ENCODE measurements at regions not wholly inside any gene's neighbourhood (a gene's known extent, or its start where the extent isn't known, plus 50 kb on each side); places are given as distances from the start of the nearest gene placed in this dataset.

- H2BK5ac ChIP-seq (ENCODE audit: low read depth, low read length, poor library complexity), result no peak overlapping the region
- H3K4me3 ChIP-seq (ENCODE audit: low read depth, low read length), result no peak overlapping the region
- H3K18ac ChIP-seq (ENCODE audit: low read length), result no peak overlapping the region
- no peak overlapping the region for H3K23ac ChIP-seq (ENCODE audit: low read length)
- H3K36me3 ChIP-seq (ENCODE audit: control insufficient read depth in 1 of 2, insufficient read depth in 2 of 2, low read length in 2 of 2), result no peaks in the 10 kb centered on the region
- H2AFZ ChIP-seq (ENCODE audit: insufficient read depth, low read length, poor library complexity), result no peak overlapping the region
- H3K27ac ChIP-seq (ENCODE audit: low read depth, low read length), result no peak overlapping the region
- WGBS (ENCODE audit: extremely low coverage, insufficient coverage, insufficient read length), result no CpG with 5 or more reads among the region's 3 CpGs
- no peak overlapping the region for H4K12ac ChIP-seq (ENCODE audit: low read depth, low read length)
- H3K79me2 ChIP-seq (ENCODE audit: control insufficient read depth, insufficient read depth, low read length, poor library complexity), result no peaks in the 10 kb centered on the region
- no peaks in the 10 kb centered on the region for H3K27me3 ChIP-seq (ENCODE audit: insufficient read depth, low read length)
- no peak overlapping the region for H3K4me2 ChIP-seq (ENCODE audit: low read length)
- no peak overlapping the region for H3K14ac ChIP-seq (ENCODE audit: low read length)
- H2AK5ac ChIP-seq (ENCODE audit: low read length), result no peak overlapping the region
- H2BK12ac ChIP-seq (ENCODE audit: low read length), result no peak overlapping the region
- H4K91ac ChIP-seq (ENCODE audit: low read depth, low read length), result no peak overlapping the region
- H3K9ac ChIP-seq (ENCODE audit: low read length), result no peak overlapping the region
- H3K9me3 ChIP-seq (ENCODE audit: insufficient read depth, low read depth, low read length), result no peaks in the 10 kb centered on the region
- no peak for DNase-seq
- H3K79me1 ChIP-seq (ENCODE audit: low read length), result no peaks in the 10 kb centered on the region
- no peak overlapping the region for H2BK120ac ChIP-seq (ENCODE audit: insufficient read depth, low read length, poor library complexity)
- no peaks in the 10 kb centered on the region for H3K4me1 ChIP-seq (ENCODE audit: control insufficient read depth in 1 of 2, insufficient read depth in 2 of 2, low read length in 2 of 2)
- H4K8ac ChIP-seq (ENCODE audit: low read depth, low read length), result no peak overlapping the region
- no peak overlapping the region for H3K4ac ChIP-seq (ENCODE audit: low read depth, low read length)
These were observed 569.0 kb downstream of the LTN1 start for GRCh38 chr21:28423521-28424190.

- Histone ChIP-seq H2BK120ac (ENCODE audit: insufficient read depth, low read length, poor library complexity) (no peak overlapping the region), H3K9ac (ENCODE audit: low read length) (no peak overlapping the region), H3K79me1 (ENCODE audit: low read length) (no peaks in the 10 kb centered on the region), H3K79me2 (ENCODE audit: control insufficient read depth, insufficient read depth, low read length, poor library complexity) (no peaks in the 10 kb centered on the region), H3K36me3 (ENCODE audit: control insufficient read depth in 1 of 2, insufficient read depth in 2 of 2, low read length in 2 of 2) (no peaks in the 10 kb centered on the region), H2BK5ac (ENCODE audit: low read depth, low read length, poor library complexity) (no peak overlapping the region), H3K4ac (ENCODE audit: low read depth, low read length) (no peak overlapping the region), H3K9me3 (ENCODE audit: insufficient read depth, low read depth, low read length) (no peaks in the 10 kb centered on the region), H3K27me3 (ENCODE audit: insufficient read depth, low read length) (no peaks in the 10 kb centered on the region), H2AFZ (ENCODE audit: insufficient read depth, low read length, poor library complexity) (no peak overlapping the region), H3K4me1 (ENCODE audit: control insufficient read depth in 1 of 2, insufficient read depth in 2 of 2, low read length in 2 of 2) (no peaks in the 10 kb centered on the region), H4K8ac (ENCODE audit: low read depth, low read length) (no peak overlapping the region), H2BK12ac (ENCODE audit: low read length) (no peak overlapping the region), H4K91ac (ENCODE audit: low read depth, low read length) (no peak overlapping the region), H3K14ac (ENCODE audit: low read length) (no peak overlapping the region), H3K18ac (ENCODE audit: low read length) (no peak overlapping the region), H3K27ac (ENCODE audit: low read depth, low read length) (no peak overlapping the region), H3K4me2 (ENCODE audit: low read length) (no peak overlapping the region), H4K12ac (ENCODE audit: low read depth, low read length) (no peak overlapping the region), H2AK5ac (ENCODE audit: low read length) (no peak overlapping the region), H3K4me3 (ENCODE audit: low read depth, low read length) (no peak overlapping the region), H3K23ac (ENCODE audit: low read length) (no peak overlapping the region)
- peak; percentile 72 to 92 for DNase-seq
- no CpG with 5 or more reads among the region's 3 CpGs for whole genome bisulfite sequencing (ENCODE audit: extremely low coverage, insufficient coverage, insufficient read length)
These were observed 570.8 kb downstream of the LTN1 start for GRCh38 chr21:28421716-28422524.

DNA sequence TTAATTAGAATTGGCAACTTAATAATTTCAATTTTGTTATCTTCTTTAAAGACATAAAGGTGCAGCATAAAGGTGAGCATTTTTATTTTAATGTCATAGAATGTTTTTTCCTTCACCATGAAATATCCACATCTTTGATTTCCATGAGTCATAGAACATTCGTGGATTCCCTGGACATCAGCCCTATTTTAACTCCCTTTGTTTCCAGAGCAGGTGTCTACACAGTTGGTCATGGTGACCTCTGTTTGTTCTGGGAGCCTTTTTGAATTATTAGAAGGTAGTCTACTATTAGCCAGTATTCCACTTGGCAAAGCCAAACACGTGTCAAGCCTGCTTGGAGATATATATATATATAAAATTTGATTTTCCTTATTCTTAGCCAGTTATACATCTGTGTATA lies 572.9 kb downstream of the LTN1 start:
- Histone ChIP-seq H3K9ac (ENCODE audit: low read length) (no peak overlapping the region), H2AFZ (ENCODE audit: insufficient read depth, low read length, poor library complexity) (no peak overlapping the region), H3K9me3 (ENCODE audit: insufficient read depth, low read depth, low read length) (no peaks in the 10 kb centered on the region), H4K91ac (ENCODE audit: low read depth, low read length) (no peak overlapping the region), H3K27me3 (ENCODE audit: insufficient read depth, low read length) (no peaks in the 10 kb centered on the region), H3K36me3 (ENCODE audit: control insufficient read depth in 1 of 2, insufficient read depth in 2 of 2, low read length in 2 of 2) (no peaks in the 10 kb centered on the region), H3K14ac (ENCODE audit: low read length) (no peak overlapping the region), H3K4ac (ENCODE audit: low read depth, low read length) (no peak overlapping the region), H4K12ac (ENCODE audit: low read depth, low read length) (no peak overlapping the region), H3K79me1 (ENCODE audit: low read length) (no peaks in the 10 kb centered on the region), H3K4me2 (ENCODE audit: low read length) (no peak overlapping the region), H2AK5ac (ENCODE audit: low read length) (no peak overlapping the region), H4K8ac (ENCODE audit: low read depth, low read length) (no peak overlapping the region), H2BK120ac (ENCODE audit: insufficient read depth, low read length, poor library complexity) (no peak overlapping the region), H3K23ac (ENCODE audit: low read length) (no peak overlapping the region), H3K27ac (ENCODE audit: low read depth, low read length) (no peak overlapping the region), H3K18ac (ENCODE audit: low read length) (no peak overlapping the region), H3K79me2 (ENCODE audit: control insufficient read depth, insufficient read depth, low read length, poor library complexity) (no peaks in the 10 kb centered on the region), H2BK5ac (ENCODE audit: low read depth, low read length, poor library complexity) (no peak overlapping the region), H3K4me1 (ENCODE audit: control insufficient read depth in 1 of 2, insufficient read depth in 2 of 2, low read length in 2 of 2) (no peaks in the 10 kb centered on the region), H2BK12ac (ENCODE audit: low read length) (no peak overlapping the region), H3K4me3 (ENCODE audit: low read depth, low read length) (no peak overlapping the region)
- no CpG with 5 or more reads among the region's 2 CpGs for WGBS (ENCODE audit: extremely low coverage, insufficient coverage, insufficient read length)
- no peak for DNase-seq

DNA sequence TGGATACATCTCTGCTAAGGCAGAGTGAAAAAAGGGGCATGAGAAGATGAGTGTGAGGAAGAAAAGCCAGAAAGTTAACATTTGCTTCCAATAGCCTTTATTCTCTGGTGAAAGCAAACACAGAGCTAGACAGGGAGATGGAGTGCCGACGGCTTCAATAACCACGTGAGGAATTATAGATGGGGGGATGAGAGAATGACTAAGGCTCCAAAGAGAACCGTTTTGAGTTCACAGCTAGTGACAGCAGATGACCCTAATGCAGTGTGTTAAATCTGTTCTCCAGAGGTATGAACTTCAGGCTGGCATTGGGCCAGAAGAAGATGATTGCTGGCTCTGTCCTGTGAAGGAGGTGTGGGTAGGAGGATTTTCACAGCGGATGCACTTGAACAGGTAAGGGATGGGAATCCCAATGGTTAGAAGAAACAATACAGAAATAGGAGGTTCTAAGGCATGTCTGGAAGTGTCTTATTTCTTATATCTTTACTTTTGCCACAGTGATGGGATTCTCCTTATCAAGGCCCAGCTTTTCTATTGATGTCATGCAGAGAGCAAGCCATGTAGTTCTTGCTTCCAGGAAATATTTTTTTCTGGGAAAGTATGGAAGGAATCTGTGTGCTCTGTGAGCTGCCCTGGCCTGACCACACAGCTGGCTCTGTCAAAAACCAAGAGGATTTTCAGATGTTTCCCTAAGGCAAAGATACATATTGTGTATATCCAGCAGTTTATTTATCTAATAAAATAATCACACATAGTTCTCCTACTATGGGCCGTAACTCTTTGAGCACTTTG lies 573.8 kb downstream of the LTN1 start:
- Histone ChIP-seq H3K27ac (ENCODE audit: low read depth, low read length) (no peak overlapping the region), H2AFZ (ENCODE audit: insufficient read depth, low read length, poor library complexity) (no peak overlapping the region), H3K14ac (ENCODE audit: low read length) (no peak overlapping the region), H3K4me2 (ENCODE audit: low read length) (no peak overlapping the region), H3K18ac (ENCODE audit: low read length) (no peak overlapping the region), H3K4me3 (ENCODE audit: low read depth, low read length) (no peak overlapping the region), H2BK12ac (ENCODE audit: low read length) (no peak overlapping the region), H4K12ac (ENCODE audit: low read depth, low read length) (no peak overlapping the region), H4K91ac (ENCODE audit: low read depth, low read length) (no peak overlapping the region), H3K27me3 (ENCODE audit: insufficient read depth, low read length) (no peaks in the 10 kb centered on the region), H3K9ac (ENCODE audit: low read length) (no peak overlapping the region), H3K79me2 (ENCODE audit: control insufficient read depth, insufficient read depth, low read length, poor library complexity) (no peaks in the 10 kb centered on the region), H2BK120ac (ENCODE audit: insufficient read depth, low read length, poor library complexity) (no peak overlapping the region), H4K8ac (ENCODE audit: low read depth, low read length) (no peak overlapping the region), H3K23ac (ENCODE audit: low read length) (no peak overlapping the region), H2AK5ac (ENCODE audit: low read length) (no peak overlapping the region), H2BK5ac (ENCODE audit: low read depth, low read length, poor library complexity) (no peak overlapping the region), H3K4ac (ENCODE audit: low read depth, low read length) (no peak overlapping the region), H3K9me3 (ENCODE audit: insufficient read depth, low read depth, low read length) (no peaks in the 10 kb centered on the region), H3K36me3 (ENCODE audit: control insufficient read depth in 1 of 2, insufficient read depth in 2 of 2, low read length in 2 of 2) (no peaks in the 10 kb centered on the region), H3K4me1 (ENCODE audit: control insufficient read depth in 1 of 2, insufficient read depth in 2 of 2, low read length in 2 of 2) (no peaks in the 10 kb centered on the region), H3K79me1 (ENCODE audit: low read length) (no peaks in the 10 kb centered on the region)
- no CpG with 5 or more reads among the region's 6 CpGs for WGBS (ENCODE audit: extremely low coverage, insufficient coverage, insufficient read length)
- DNase-seq, result peak in 1 of 2 donors; percentile 52
